A673 (cell line): ENCODE measurements at regions not wholly inside any gene's neighbourhood (a gene's known extent, or its start where the extent isn't known, plus 50 kb on each side); places are given as distances from the start of the nearest gene placed in this dataset.

Source experiments
- BruUV-seq: library from RNA; stranded (reverse); fragments of 400-500 nt; replicated peaks from 2 replicates; lab custom pipeline; 2021; lab: Mats Ljungman, UMichigan
- CTCF ChIA-PET: fragments of 300-600 bp; sonication (Branson Sonifier 250); formaldehyde crosslinking; loops from one replicate; lab custom pipeline; 2022; ENCODE audit warnings: antibody characterized with exemption; lab: Charles Lee
- POLR2A ChIA-PET: fragments of 300-600 bp; sonication (Branson Sonifier 250); formaldehyde crosslinking; loops from one replicate; lab custom pipeline; 2022; ENCODE audit warnings: antibody characterized with exemption; ENCODE audit not compliant: low non-redundant PET; lab: Charles Lee
- DNase-seq: peaks from one replicate; pipeline ENCODE4 v3.0.0-alpha.2; 2015; ENCODE audit warnings: low spot score
- H3K27ac ChIP-seq: fragments of 200-600 bp; sonication (generic); 2 replicates; pipeline ENCODE4 v1.5.1; 2016; ENCODE audit warnings: mixed run types, low read depth, mild to moderate bottlenecking, mixed read lengths, antibody characterized with exemption, low read length; ENCODE audit not compliant: poor library complexity, severe bottlenecking
- H3K27me3 ChIP-seq: fragments of 200-600 bp; sonication (generic); replicated peaks from 2 replicates; pipeline ENCODE4 v1.6.1; 2017; ENCODE audit warnings: mixed run types, low read depth, mild to moderate bottlenecking, mixed read lengths, antibody characterized with exemption, low read length; ENCODE audit not compliant: insufficient read depth, poor library complexity
- H3K36me3 ChIP-seq: fragments of 200-600 bp; sonication (generic); 2 replicates; pipeline ENCODE4 v1.6.1; 2016; ENCODE audit warnings: mixed run types, mild to moderate bottlenecking, mixed read lengths, antibody characterized with exemption, low read length; ENCODE audit not compliant: insufficient read depth, poor library complexity, severe bottlenecking
- H3K4me1 ChIP-seq: fragments of 200-600 bp; sonication (generic); 2 replicates; pipeline ENCODE4 v1.6.1; 2017; ENCODE audit warnings: mixed run types, mild to moderate bottlenecking, mixed read lengths, antibody characterized with exemption, low read length; ENCODE audit not compliant: insufficient read depth, poor library complexity, severe bottlenecking
- H3K4me3 ChIP-seq: fragments of 200-600 bp; sonication (generic); 2 replicates; pipeline ENCODE4 v1.5.1; 2016; ENCODE audit warnings: low read depth, mixed run types, mild to moderate bottlenecking, mixed read lengths, low read length; ENCODE audit not compliant: poor library complexity, severe bottlenecking
- H3K9me3 ChIP-seq: fragments of 200-600 bp; sonication (generic); 2 replicates; pipeline ENCODE4 v1.6.1; 2016; ENCODE audit warnings: mixed run types, low read depth, mild to moderate bottlenecking, mixed read lengths, antibody characterized with exemption, low read length; ENCODE audit not compliant: poor library complexity, severe bottlenecking
- EZH2 ChIP-seq: fragments of 200-600 bp; sonication (generic); IDR thresholded peaks from 2 replicates; pipeline ENCODE4 v1.6.1; 2017; ENCODE audit warnings: borderline replicate concordance, low read depth, mild to moderate bottlenecking, mixed read lengths, antibody characterized with exemption, low read length; ENCODE audit not compliant: poor library complexity, severe bottlenecking
- intact Hi-C: fragments of 100-400 bp; cut with micrococcal nuclease; formaldehyde crosslinking; loops from one replicate; pipeline ENCODE4 v1.10.0; 2022; ENCODE audit not compliant: unreplicated experiment
- TF ChIP-seq, protein P1 (sequence below): fragments of 300-800, 200-600 bp; sonication (generic); conservative IDR thresholded peaks from 2 replicates; pipeline ENCODE4 v1.5.1; 2017; ENCODE audit warnings: low read depth, mild to moderate bottlenecking, antibody characterized with exemption, low read length, moderate library complexity, mixed read lengths

DNA sequence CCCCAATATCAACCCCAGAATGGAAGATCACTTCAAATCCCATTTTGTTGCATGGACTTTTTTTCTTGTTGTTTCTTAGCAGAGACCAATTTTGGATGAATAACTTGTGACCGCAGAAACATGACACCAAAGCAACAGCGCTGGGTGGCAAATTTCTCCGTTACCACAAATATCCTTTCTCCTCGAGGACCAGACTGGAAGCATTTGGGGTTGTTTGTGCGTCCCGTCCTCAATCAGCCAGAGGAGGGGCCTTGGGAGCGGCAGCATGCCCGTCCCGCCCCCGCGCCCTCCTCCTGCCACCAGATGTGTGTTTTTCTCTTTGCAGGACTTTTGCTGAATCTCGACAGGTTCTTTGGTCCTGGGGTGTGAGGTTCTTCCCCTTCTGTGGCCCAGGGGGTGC lies 282.5 kb upstream of the FOXF1 start:
- intact Hi-C loops, result no loop called here
- H3K4me1 ChIP-seq, result no peaks in the 10 kb centered on the region
- ChIA-PET CTCF (no interaction called here), POLR2A (no interaction called here)
- no peaks in the 10 kb centered on the region for H3K9me3 ChIP-seq
- H3K27ac ChIP-seq, result no peak overlapping the region
- no peaks in the 10 kb centered on the region for H3K36me3 ChIP-seq
- DNase-seq, result no peak
- BruUV-seq, result no TSS peak
- TF ChIP-seq, protein P1, sequence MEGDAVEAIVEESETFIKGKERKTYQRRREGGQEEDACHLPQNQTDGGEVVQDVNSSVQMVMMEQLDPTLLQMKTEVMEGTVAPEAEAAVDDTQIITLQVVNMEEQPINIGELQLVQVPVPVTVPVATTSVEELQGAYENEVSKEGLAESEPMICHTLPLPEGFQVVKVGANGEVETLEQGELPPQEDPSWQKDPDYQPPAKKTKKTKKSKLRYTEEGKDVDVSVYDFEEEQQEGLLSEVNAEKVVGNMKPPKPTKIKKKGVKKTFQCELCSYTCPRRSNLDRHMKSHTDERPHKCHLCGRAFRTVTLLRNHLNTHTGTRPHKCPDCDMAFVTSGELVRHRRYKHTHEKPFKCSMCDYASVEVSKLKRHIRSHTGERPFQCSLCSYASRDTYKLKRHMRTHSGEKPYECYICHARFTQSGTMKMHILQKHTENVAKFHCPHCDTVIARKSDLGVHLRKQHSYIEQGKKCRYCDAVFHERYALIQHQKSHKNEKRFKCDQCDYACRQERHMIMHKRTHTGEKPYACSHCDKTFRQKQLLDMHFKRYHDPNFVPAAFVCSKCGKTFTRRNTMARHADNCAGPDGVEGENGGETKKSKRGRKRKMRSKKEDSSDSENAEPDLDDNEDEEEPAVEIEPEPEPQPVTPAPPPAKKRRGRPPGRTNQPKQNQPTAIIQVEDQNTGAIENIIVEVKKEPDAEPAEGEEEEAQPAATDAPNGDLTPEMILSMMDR, result no peak
- TF ChIP-seq EZH2, result peak; percentile 56
- peaks cover 97% of the 10 kb centered on the region for H3K27me3 ChIP-seq
- H3K4me3 ChIP-seq, result no peak overlapping the region

DNA sequence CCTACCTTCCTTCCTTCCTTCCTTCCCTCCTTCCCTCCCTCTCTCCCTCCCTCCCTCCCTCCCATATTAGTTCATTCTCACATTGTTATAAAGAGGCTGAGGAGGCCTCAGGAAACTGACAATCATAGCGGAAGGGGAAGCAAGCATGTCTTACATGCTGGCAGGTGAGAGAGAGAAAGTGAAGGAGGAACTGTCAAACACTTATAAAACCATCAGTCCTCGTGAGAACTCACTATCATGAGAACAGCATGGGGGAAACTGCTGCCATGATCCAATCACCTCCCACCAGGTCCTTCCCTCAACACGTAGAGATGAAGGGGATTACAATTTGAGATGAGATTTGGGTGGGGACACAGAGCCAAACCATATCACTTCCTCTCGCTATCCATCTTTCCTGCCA lies 281.6 kb upstream of the FOXF1 start:
- no peaks in the 10 kb centered on the region for H3K4me1 ChIP-seq
- POLR2A ChIA-PET, result no interaction called here
- no peaks in the 10 kb centered on the region for H3K36me3 ChIP-seq
- intact Hi-C loops, result no loop called here
- H3K4me3 ChIP-seq, result no peak overlapping the region
- no peaks in the 10 kb centered on the region for H3K9me3 ChIP-seq
- H3K27me3 ChIP-seq, result peaks cover 91% of the 10 kb centered on the region
- no peak for DNase-seq
- no peak overlapping the region for H3K27ac ChIP-seq
- no peak for TF ChIP-seq EZH2
- TF ChIP-seq, protein P1, result no peak
- CTCF ChIA-PET, result no interaction called here
- BruUV-seq, result no TSS peak

DNA sequence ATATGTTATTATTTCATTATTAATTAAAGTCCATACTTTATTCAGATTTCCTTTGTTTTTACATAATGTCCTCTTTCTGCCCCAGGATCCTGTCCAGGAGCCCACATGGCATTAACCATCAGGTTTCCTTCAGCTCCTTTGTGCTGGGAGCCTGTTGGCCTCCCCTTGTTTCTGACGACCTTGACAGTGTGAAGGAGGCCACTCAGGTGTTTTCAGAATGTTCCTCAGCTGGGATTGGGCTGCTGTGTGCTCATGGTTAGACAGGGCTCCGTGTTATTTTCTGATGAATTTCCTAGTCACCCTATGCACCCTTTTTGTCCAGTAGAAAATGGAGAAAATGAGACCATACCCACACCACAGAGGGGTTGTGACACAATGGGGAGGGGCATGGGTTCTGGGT lies 281.0 kb upstream of the FOXF1 start:
- no peak for DNase-seq
- Histone ChIP-seq H3K9me3 (no peaks in the 10 kb centered on the region), H3K4me1 (no peaks in the 10 kb centered on the region), H3K36me3 (no peaks in the 10 kb centered on the region), H3K27ac (no peak overlapping the region), H3K27me3 (peaks cover 85% of the 10 kb centered on the region), H3K4me3 (no peak overlapping the region)
- ChIA-PET CTCF (no interaction called here), POLR2A (no interaction called here)
- no TSS peak for BruUV-seq
- intact Hi-C loops, result no loop called here
- TF ChIP-seq, protein P1, result no peak
- no peak for TF ChIP-seq EZH2
